Erythroblast (primary cell): ENCODE measurements at regions not wholly inside any gene's neighbourhood (a gene's known extent, or its start where the extent isn't known, plus 50 kb on each side); places are given as distances from the start of the nearest gene placed in this dataset.
"Not testable (repeated sequence)": the region's sequence is repeated elsewhere in the genome, so short reads cannot be mapped to it uniquely, and the experiment has no call there.

Experiments
- DNase-seq, 2 experiments: peaks; one replicate each; lab custom pipeline; 2025; lab: John Stamatoyannopoulos, UW
- GATA1 ChIP-seq: IDR thresholded peaks from 2 replicates; pipeline ENCODE4 v1.6.1; 2011; ENCODE audit warnings: low read depth, mild to moderate bottlenecking, control low read depth, low read length, moderate library complexity
- POLR2A ChIP-seq: IDR thresholded peaks from 2 replicates; pipeline ENCODE4 v1.6.1; 2011; ENCODE audit warnings: mild to moderate bottlenecking, low read length

- TF ChIP-seq GATA1 (no peak), POLR2A (no peak)
These were observed 95.0 kb upstream of the PTPRG start for GRCh38 chr3:61466357-61466756.

GRCh38 chr3:61483997-61484396 lies 77.4 kb upstream of the PTPRG start:
- no peak for DNase-seq
- TF ChIP-seq GATA1 (no peak), POLR2A (no peak)

More at GRCh38 chr3:61466357-61466756, 95.0 kb upstream of the PTPRG start:
- DNase-seq: no peak

- no peak for TF ChIP-seq POLR2A
- TF ChIP-seq GATA1: no peak
- DNase-seq: no peak
These were observed 68.0 kb upstream of the PTPRG start for GRCh38 chr3:61493339-61493738.

- not testable (repeated sequence) for DNase-seq
These were observed 67.1 kb upstream of the PTPRG start for GRCh38 chr3:61494309-61494708.

- TF ChIP-seq GATA1: no peak
- TF ChIP-seq POLR2A: no peak
- no peak for DNase-seq
These were observed 63.9 kb upstream of the PTPRG start for GRCh38 chr3:61497463-61497862.

GRCh38 chr3:61505197-61505596 lies 56.2 kb upstream of the PTPRG start:
- no peak for DNase-seq
- TF ChIP-seq POLR2A: no peak
- TF ChIP-seq GATA1: no peak

- DNase-seq: no peak
- TF ChIP-seq POLR2A (no peak), GATA1 (no peak)
These were observed 53.4 kb upstream of the PTPRG start for GRCh38 chr3:61507946-61508345.
